Epithelial cell of esophagus (primary cell): ENCODE measurements at regions not wholly inside any gene's neighbourhood (a gene's known extent, or its start where the extent isn't known, plus 50 kb on each side); places are given as distances from the start of the nearest gene placed in this dataset.

ENCODE experiments used
- DNase-seq: peaks from one replicate; pipeline ENCODE4 v3.0.0; 2010; ENCODE audit warnings: low read depth
- H3K4me3 ChIP-seq: 2 replicates; pipeline ENCODE4 v1.5.1; 2011; ENCODE audit warnings: mild to moderate bottlenecking, low read length, control low read depth
- TF ChIP-seq, protein P1 (sequence below): IDR thresholded peaks from 2 replicates; pipeline ENCODE4 v1.5.1; 2011; ENCODE audit warnings: low read depth, mild to moderate bottlenecking, low read length, control low read depth, inconsistent platforms; ENCODE audit not compliant: insufficient read depth; ENCODE audit errors: missing control alignments

DNA sequence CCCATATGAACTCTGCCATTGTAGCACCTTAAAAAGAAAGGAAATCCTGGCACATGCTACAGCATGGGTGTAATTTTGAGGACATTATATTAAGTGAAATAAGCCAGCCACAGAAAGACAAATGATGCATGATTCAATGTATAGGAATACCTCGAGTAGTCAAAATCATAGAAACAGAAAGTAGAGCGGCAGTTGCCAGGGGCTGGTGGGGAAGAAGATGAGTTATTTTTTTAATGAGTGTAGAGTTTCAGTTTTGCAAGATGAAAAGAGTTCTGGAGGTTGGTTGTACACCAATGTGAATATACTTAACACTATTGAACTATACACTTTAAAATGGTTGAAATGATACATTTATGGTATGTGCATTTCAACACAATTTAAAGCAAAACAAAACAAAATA lies 133.0 kb downstream of the ZDHHC21 start:
- no peak overlapping the region for H3K4me3 ChIP-seq
- TF ChIP-seq, protein P1, sequence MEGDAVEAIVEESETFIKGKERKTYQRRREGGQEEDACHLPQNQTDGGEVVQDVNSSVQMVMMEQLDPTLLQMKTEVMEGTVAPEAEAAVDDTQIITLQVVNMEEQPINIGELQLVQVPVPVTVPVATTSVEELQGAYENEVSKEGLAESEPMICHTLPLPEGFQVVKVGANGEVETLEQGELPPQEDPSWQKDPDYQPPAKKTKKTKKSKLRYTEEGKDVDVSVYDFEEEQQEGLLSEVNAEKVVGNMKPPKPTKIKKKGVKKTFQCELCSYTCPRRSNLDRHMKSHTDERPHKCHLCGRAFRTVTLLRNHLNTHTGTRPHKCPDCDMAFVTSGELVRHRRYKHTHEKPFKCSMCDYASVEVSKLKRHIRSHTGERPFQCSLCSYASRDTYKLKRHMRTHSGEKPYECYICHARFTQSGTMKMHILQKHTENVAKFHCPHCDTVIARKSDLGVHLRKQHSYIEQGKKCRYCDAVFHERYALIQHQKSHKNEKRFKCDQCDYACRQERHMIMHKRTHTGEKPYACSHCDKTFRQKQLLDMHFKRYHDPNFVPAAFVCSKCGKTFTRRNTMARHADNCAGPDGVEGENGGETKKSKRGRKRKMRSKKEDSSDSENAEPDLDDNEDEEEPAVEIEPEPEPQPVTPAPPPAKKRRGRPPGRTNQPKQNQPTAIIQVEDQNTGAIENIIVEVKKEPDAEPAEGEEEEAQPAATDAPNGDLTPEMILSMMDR, result no peak
- no peak for DNase-seq

DNA sequence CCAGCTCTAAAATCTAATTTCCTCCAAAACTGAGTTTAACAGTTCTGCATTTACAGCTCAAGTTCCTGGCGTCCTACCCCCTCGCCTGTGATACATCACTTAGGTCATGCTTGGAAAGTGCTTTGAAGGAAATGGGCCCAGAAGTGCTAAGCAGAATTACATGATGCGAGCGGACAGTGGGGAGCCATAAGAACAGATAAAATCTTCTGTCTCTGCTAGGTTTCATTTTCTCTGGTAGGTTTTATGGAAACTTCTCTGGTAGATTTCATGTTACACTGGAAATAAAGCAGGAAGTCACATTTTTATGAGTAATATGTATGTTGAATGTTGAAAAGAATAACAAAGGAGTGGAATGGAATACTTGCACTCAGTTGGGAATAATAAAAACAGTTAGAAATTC lies 138.3 kb downstream of the ZDHHC21 start:
- DNase-seq, result no peak
- TF ChIP-seq, protein P1, result no peak
- H3K4me3 ChIP-seq, result no peak overlapping the region

DNA sequence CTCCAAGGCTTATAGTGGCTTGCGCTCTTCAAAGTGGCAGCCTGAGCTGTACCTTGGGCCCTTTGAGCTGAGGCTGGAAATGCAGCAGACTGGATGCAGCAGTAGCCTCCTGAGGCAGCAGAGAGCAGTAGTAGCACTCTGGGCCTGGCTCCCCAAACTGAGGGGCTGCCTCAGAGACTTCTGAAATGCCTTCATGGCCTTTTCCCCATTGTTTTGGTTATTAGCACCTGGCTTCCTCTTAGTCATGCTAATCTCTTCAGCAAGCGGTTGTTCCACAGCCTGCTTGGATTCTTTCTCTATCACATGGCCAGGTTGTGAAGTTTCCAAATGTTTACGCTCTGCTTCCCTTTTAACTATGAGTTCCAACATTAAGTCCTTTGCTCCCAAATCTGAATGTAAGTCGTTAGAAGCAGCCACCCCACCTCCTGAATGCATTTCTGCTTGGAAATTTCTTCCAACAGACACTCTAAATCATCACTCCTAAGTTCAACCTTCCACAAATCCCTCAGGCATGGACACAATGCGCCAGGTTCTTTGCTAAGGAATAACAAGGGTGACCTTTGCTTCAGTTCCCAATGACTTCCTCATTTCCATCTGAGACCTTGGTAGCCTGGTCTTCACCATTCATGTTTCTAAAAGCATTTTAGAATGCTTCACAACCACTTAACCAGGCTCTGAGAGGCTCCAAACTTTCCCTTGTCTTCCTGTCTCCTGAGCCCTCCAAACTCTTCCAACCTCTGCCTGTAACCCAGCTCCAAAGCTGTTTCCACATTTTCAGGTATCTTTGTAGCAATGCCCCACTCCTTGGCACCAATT lies 145.8 kb downstream of the ZDHHC21 start:
- no peak overlapping the region for H3K4me3 ChIP-seq
- TF ChIP-seq, protein P1, result no peak
- DNase-seq, result no peak

DNA sequence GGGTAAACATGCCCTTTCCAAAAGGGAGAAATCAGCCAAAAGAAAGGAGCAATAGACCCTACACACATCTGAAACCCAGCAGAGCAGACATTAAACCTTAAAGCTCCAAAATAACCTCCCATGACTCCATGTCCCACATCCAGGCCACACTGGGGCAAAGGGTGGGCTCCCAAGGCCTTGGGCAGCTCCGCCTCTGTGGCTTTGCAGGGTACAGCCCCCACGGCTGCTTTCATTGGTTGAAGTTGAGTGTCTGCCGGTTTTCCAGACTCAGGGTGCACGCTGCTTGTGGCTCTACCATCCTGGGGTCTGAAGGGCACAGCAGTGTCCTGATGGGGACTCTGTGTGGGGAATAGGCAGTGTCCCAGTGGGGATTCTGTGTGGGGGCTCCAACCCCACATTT lies 146.5 kb downstream of the ZDHHC21 start:
- no peak for DNase-seq
- TF ChIP-seq, protein P1, result no peak
- H3K4me3 ChIP-seq, result no peak overlapping the region

DNA sequence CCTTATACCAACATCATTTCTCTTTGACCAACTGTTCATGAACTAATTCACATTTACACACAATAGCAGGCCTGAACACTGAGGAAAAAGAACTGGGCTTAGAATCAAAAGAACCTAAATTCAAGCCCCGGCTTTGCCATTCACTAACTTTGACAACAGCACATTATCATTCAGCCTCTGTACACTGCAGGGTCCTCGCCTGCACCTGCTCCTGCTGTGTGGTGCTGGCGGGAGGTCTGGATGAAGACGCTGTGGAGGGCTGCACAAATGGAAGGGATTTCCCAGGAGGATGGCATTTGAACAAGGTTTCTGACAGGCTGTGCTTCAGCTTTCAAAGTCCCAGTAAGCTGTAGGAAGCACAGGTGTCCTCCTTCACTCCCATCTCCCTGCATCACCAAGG lies 151.2 kb downstream of the ZDHHC21 start:
- TF ChIP-seq, protein P1, result no peak
- H3K4me3 ChIP-seq, result no peak overlapping the region
- no peak for DNase-seq

DNA sequence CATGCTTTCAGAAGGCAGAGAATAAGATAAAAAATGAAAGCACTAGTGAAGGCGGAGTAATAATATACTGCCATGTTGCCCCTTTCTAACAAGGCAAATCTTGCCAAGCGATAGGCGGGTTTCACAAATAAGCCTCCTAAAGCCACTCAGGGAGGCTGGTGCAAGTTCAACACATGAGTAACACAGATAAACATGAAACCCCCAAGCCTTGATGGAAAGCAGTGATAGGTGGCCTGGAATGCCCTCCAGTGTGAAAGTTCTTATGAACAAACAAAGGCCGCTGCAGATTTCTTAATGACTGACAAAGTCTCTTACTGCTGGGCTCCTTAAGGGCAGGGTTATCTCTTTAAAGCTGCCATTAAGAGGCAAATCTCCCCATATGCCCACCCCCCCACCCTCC lies 154.7 kb downstream of the ZDHHC21 start:
- H3K4me3 ChIP-seq, result no peak overlapping the region
- no peak for DNase-seq
- TF ChIP-seq, protein P1, result no peak
